IPS-18a (cell line): ENCODE measurements at regions not wholly inside any gene's neighbourhood (a gene's known extent, or its start where the extent isn't known, plus 50 kb on each side); places are given as distances from the start of the nearest gene placed in this dataset.

ENCODE experiments used
- H3K27ac ChIP-seq: one replicate; pipeline ENCODE4 v1.5.1; 2013; ENCODE audit warnings: low read length
- H3K27me3 ChIP-seq: one replicate; pipeline ENCODE4 v1.6.1; 2013; ENCODE audit warnings: mild to moderate bottlenecking, low read length; ENCODE audit not compliant: control insufficient read depth, insufficient read depth
- H3K36me3 ChIP-seq: one replicate; pipeline ENCODE4 v1.6.1; 2013; ENCODE audit warnings: low read depth, low read length; ENCODE audit not compliant: control insufficient read depth
- H3K4me1 ChIP-seq: one replicate; pipeline ENCODE4 v1.6.1; 2013; ENCODE audit warnings: low read depth, low read length; ENCODE audit not compliant: control insufficient read depth
- H3K4me3 ChIP-seq: one replicate; pipeline ENCODE4 v1.5.1; 2013; ENCODE audit warnings: low read length
- H3K9ac ChIP-seq: one replicate; pipeline ENCODE4 v1.6.1; 2013; ENCODE audit warnings: mild to moderate bottlenecking, low read length, moderate library complexity
- H3K9me3 ChIP-seq: one replicate; pipeline ENCODE4 v1.6.1; 2013; ENCODE audit warnings: low read depth, low read length; ENCODE audit not compliant: control insufficient read depth

GRCh38 chr17:65442250-65442649 lies 119.2 kb downstream of the AXIN2 start:
- H3K9ac ChIP-seq, result no peak overlapping the region
- no peak overlapping the region for H3K4me3 ChIP-seq
- H3K27ac ChIP-seq, result no peak overlapping the region
- H3K4me1 ChIP-seq, result no peaks in the 10 kb centered on the region
- no peaks in the 10 kb centered on the region for H3K36me3 ChIP-seq
- H3K9me3 ChIP-seq, result no peaks in the 10 kb centered on the region
- no peaks in the 10 kb centered on the region for H3K27me3 ChIP-seq

DNA sequence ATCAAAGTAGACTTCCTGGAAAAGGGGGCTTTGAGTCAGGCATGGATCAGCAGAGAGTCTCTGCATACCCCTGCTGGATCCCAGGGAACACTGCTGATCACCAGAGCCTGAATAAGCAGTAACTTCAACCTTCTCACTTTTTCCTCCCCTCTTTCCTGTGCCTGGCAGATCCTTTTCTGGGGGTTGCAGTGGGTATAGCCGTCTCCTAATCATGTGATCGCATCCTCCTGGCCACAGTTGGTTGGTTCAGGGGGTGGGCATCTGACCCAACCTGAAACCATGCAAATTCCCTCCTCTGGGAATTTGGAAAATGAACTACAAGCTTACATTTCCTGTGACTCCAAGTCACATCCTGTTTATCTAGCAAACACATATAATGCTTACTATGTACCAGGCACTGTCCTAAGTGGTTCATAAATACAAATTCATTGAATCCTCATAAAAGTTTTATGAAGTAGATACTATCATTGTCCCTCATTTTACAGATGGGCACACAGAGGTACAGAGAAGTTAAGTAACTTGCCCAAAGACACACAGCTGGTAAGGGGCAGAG lies 120.3 kb downstream of the AXIN2 start:
- Histone ChIP-seq H3K36me3 (no peaks in the 10 kb centered on the region), H3K27me3 (no peaks in the 10 kb centered on the region), H3K9me3 (no peaks in the 10 kb centered on the region), H3K27ac (no peak overlapping the region), H3K4me3 (no peak overlapping the region), H3K4me1 (no peaks in the 10 kb centered on the region), H3K9ac (no peak overlapping the region)

GRCh38 chr17:65438708-65439294 lies 122.6 kb downstream of the AXIN2 start:
- Histone ChIP-seq H3K9ac (no peak overlapping the region), H3K4me3 (no peak overlapping the region), H3K4me1 (no peaks in the 10 kb centered on the region), H3K36me3 (no peaks in the 10 kb centered on the region), H3K27me3 (no peaks in the 10 kb centered on the region), H3K27ac (no peak overlapping the region), H3K9me3 (no peaks in the 10 kb centered on the region)

GRCh38 chr17:65438173-65438572 lies 123.3 kb downstream of the AXIN2 start:
- H3K4me1 ChIP-seq, result no peaks in the 10 kb centered on the region
- no peak overlapping the region for H3K4me3 ChIP-seq
- no peak overlapping the region for H3K9ac ChIP-seq
- no peaks in the 10 kb centered on the region for H3K36me3 ChIP-seq
- no peak overlapping the region for H3K27ac ChIP-seq
- H3K27me3 ChIP-seq, result no peaks in the 10 kb centered on the region
- no peaks in the 10 kb centered on the region for H3K9me3 ChIP-seq

GRCh38 chr17:65436871-65437270 lies 124.6 kb downstream of the AXIN2 start:
- no peak overlapping the region for H3K27ac ChIP-seq
- H3K36me3 ChIP-seq, result no peaks in the 10 kb centered on the region
- H3K4me3 ChIP-seq, result no peak overlapping the region
- no peak overlapping the region for H3K9ac ChIP-seq
- no peaks in the 10 kb centered on the region for H3K4me1 ChIP-seq
- H3K27me3 ChIP-seq, result no peaks in the 10 kb centered on the region
- no peaks in the 10 kb centered on the region for H3K9me3 ChIP-seq

DNA sequence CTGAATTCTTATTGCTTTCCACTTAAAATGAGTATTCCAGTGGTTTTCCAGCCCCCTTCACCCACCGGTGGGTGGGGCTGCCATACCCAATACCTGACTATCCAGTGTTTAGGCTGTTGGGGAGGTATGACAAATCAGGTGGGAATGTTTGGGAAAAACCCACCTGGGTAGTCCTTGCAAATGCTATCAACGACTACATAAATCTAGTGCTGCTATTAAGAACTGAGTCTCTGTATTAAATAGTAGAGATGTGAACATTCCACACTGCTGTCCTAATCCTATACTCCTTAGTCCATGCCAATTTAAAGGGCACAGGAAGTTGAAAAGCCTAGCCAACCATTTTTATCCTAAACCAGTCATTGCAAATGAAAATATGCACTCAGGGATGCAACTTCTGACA lies 126.6 kb downstream of the AXIN2 start:
- H3K9me3 ChIP-seq, result no peaks in the 10 kb centered on the region
- H3K9ac ChIP-seq, result no peak overlapping the region
- H3K27me3 ChIP-seq, result no peaks in the 10 kb centered on the region
- H3K36me3 ChIP-seq, result no peaks in the 10 kb centered on the region
- H3K27ac ChIP-seq, result no peak overlapping the region
- H3K4me1 ChIP-seq, result no peaks in the 10 kb centered on the region
- no peak overlapping the region for H3K4me3 ChIP-seq

GRCh38 chr17:65434251-65434650 lies 127.2 kb downstream of the AXIN2 start:
- no peaks in the 10 kb centered on the region for H3K4me1 ChIP-seq
- H3K27me3 ChIP-seq, result no peaks in the 10 kb centered on the region
- no peaks in the 10 kb centered on the region for H3K9me3 ChIP-seq
- H3K9ac ChIP-seq, result no peak overlapping the region
- H3K27ac ChIP-seq, result no peak overlapping the region
- H3K4me3 ChIP-seq, result no peak overlapping the region
- H3K36me3 ChIP-seq, result no peaks in the 10 kb centered on the region

- no peaks in the 10 kb centered on the region for H3K9me3 ChIP-seq
- H3K9ac ChIP-seq, result no peak overlapping the region
- no peak overlapping the region for H3K4me3 ChIP-seq
- H3K4me1 ChIP-seq, result no peaks in the 10 kb centered on the region
- no peak overlapping the region for H3K27ac ChIP-seq
- no peaks in the 10 kb centered on the region for H3K27me3 ChIP-seq
- H3K36me3 ChIP-seq, result no peaks in the 10 kb centered on the region
These were observed 127.9 kb downstream of the AXIN2 start for GRCh38 chr17:65433592-65433991.

GRCh38 chr17:65433157-65433556 lies 128.3 kb downstream of the AXIN2 start:
- H3K9me3 ChIP-seq, result no peaks in the 10 kb centered on the region
- no peaks in the 10 kb centered on the region for H3K27me3 ChIP-seq
- H3K36me3 ChIP-seq, result no peaks in the 10 kb centered on the region
- no peak overlapping the region for H3K9ac ChIP-seq
- H3K4me3 ChIP-seq, result no peak overlapping the region
- no peaks in the 10 kb centered on the region for H3K4me1 ChIP-seq
- no peak overlapping the region for H3K27ac ChIP-seq

- Histone ChIP-seq H3K27me3 (no peaks in the 10 kb centered on the region), H3K27ac (no peak overlapping the region), H3K4me3 (no peak overlapping the region), H3K9me3 (no peaks in the 10 kb centered on the region), H3K4me1 (no peaks in the 10 kb centered on the region), H3K9ac (no peak overlapping the region), H3K36me3 (no peaks in the 10 kb centered on the region)
These were observed 130.3 kb downstream of the AXIN2 start for GRCh38 chr17:65431116-65431515.

DNA sequence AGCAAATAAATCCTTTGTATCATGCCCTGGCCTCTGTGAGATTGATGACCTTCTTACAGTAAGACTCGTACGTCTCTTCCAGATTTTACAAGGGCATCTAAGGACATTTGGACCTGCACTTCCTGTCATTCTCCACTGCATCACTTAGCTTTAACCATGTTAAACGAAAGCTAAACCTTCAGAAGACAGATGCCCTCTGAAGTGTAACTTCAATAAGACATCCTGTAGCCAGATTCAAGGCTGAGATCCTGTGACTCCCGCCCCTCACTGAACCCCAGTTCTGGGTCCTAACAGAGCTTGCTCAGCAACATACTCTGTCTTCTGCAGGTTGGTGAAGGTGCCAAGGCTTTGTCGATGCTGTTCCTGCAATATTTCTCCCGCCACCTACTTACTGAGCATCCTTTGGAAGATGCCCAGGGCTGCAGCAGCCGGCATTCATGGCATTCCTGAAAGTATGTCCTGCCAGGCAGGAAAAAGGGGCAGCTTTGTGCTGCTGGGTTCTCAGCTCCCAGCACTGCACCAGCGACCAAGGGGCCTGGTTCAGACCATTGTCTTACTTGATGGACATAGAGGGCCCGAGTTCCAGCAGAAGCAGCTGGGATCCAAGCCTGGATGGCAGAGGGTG lies 131.1 kb downstream of the AXIN2 start:
- Histone ChIP-seq H3K9ac (no peak overlapping the region), H3K4me1 (no peaks in the 10 kb centered on the region), H3K27ac (no peak overlapping the region), H3K9me3 (no peaks in the 10 kb centered on the region), H3K36me3 (no peaks in the 10 kb centered on the region), H3K27me3 (no peaks in the 10 kb centered on the region), H3K4me3 (no peak overlapping the region)
